IPS DF 19.7 (cell line): ENCODE measurements at regions not wholly inside any gene's neighbourhood (a gene's known extent, or its start where the extent isn't known, plus 50 kb on each side); places are given as distances from the start of the nearest gene placed in this dataset.

Source experiments
- DNase-seq: peaks from one replicate; pipeline ENCODE4 v3.0.0-alpha.2; 2013; ENCODE audit warnings: low read depth, low spot score

DNA sequence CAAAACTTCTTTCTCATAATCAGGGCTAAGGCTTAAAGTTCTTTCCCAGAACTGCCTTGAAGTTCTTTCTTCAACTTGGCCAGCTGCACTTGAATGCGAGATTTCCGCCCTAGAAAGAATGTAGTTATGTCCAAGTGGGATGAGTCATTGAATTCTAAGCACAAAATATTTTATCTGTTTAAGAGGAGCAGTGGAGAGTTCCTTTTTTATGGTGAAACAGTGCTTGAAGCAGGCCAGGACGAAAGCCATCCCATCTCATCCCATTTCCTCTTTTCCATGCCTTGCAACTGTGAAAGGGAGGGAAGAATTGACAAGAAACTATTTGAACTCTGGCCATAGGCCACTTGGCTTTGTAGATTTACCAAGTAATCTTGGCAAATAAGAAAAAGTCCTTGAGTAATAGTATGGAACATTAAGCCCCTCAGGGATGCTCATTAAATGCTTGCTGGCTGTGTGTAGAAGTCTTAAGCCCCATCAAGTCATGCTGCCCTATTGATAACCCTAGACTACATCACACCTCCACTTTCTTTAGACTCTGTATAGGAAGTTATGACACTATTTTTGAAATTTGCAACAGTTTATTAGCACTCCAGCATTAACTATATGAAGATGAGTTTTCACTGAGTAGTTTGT is 174.5 kb downstream of the KCTD12 start:
- no peak for DNase-seq

- no peak for DNase-seq
These were observed 176.4 kb downstream of the KCTD12 start for GRCh38 chr13:76709851-76710250.

DNA sequence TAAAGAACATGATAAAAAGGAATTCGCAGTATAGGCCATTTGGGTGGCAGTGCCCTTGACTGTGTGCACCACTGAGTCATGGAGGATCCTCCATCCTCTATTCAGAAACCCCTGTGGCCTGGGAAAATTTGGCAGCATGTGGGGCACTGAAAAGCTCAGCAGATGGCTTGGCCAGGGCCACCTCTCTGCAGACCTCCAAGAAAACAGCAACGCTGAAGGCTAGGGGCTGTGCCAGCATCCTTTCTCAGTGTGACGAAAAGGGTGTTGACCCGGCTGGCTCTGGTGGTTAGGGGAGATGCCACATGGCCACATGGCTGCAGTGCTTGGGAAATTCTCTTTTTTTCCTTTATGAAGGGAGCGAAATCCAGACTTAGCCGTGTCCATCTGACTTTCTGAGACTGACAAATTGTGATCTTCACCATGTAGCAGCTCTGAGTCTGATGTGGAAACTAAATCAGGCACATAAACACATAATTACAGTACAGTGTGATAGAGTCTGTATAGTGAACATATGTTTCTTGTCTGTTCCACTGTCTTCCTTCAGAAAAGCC is 178.0 kb downstream of the KCTD12 start:
- no peak for DNase-seq

DNA sequence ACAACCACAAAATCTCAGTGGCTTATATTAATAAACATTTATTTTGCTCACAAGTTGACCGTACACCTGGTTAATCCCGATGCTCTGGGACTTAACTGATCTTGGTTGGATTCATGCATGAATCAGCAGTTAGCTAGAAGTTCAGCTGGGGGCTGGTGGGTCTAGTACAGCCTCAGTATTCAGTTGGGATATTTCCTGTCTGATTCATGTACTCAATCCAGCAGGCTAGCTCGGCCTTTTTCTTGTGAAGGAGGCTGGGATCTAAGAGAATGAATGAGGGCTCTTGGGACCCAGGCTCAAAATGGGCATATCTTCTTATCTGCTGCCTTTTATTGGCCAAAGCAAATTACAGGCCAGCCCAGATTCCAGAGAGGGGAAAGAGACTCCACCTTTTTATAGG is 178.8 kb downstream of the KCTD12 start:
- no peak for DNase-seq

DNA sequence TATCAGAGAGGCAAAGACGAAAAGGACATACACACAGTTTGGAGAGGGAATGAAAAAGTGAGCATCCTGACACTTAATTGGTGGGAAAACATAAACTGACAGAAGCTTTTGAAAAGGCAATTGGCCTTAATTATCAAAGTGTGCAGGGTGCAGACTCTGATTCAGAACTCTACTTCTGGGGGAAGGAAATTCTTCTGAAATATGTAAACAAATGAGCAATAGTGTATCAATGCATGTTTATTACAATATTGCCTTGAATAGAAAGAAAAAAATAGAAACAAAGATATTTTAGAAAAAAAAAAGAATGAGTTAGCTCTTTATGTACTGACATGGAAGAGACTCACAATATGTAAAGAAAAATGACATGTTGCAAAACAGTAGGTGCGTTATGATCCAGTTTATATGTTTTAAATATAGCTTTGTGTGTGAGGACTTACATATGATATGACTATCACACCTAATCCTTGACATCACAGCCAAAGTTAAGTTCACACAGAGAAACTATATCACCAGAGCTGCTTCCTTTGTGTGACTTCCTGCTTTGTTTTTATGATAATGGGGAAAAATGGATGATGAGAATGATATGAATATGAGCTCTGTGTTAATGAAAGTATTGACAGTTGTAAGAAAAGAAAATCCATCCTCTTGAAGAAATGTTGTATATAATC is 182.4 kb downstream of the KCTD12 start:
- no peak for DNase-seq

DNA sequence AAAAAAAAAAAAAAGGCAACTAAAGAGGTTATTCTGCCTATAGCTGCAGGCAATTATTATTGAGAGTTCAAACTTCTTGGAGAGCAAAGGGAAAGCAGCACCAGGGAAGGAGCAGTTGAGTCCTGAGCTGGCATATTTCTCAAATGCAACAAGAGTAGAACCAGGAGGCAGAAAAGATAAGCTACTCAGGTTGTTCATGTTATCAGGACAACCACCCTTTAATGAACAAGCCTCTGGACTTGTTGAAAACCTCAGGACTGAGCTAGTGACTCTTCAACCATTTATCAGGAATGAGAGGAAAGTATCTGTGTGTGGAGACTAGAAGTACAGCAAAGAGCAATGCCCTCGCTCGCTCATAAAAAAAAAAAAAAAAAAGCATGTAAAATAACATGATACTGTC is 183.0 kb downstream of the KCTD12 start:
- no peak for DNase-seq

DNA sequence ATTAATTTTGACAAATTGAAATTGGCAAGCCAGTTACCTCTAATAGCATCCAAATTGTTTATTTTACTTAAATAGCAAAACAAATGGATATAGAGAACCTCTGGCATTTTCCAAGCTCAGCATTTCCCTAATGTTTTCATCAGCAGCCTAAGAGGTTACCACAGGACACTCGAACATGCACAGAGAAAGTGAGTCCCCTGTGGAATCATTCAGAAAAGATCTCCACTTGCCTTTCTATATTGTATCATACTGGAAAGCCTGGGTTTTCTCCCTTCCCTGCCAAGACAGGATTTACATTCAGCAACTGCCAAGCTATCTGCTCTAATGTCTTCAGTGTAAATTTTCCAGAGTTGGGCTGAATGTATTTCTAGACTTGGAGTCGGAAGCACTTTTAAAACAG is 188.9 kb downstream of the KCTD12 start:
- no peak for DNase-seq

DNA sequence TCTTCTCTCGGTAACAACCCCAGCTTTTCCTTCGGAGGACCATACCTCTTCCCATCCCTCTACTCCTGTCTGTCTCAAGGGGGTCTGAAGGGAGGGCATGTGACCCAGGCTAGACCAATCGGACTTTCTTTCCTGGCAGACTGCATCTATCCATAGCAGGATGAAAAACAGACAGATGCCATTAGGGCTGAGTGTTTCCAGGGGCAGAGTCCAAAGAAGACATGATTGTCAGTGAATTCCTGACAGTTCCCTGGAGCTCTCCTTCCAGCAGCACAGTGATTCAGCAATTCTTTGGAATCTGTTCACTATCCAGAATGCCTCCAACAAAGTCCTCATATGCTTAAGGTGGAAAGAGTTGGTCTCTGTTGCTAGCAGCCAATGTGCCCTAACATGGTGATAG is 189.8 kb downstream of the KCTD12 start:
- no peak for DNase-seq

DNA sequence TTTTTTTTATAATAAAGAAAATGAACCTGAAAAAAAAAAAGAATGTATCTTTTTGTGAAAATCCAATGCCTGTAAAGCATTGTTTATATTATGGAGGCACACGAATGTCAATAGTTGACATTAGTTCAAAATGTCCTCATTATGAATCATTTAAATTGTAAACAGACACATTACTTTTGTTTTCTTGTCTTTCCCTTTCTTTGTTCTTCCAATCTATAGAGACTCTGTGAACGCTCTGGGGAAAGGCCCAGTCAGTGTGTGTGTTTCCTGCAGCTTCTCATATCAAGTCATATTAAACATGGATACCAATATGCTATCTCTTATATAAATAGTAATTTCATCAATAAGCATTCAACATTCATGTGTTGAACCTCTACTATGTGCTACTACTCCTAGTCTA is 193.1 kb downstream of the KCTD12 start:
- no peak for DNase-seq

DNA sequence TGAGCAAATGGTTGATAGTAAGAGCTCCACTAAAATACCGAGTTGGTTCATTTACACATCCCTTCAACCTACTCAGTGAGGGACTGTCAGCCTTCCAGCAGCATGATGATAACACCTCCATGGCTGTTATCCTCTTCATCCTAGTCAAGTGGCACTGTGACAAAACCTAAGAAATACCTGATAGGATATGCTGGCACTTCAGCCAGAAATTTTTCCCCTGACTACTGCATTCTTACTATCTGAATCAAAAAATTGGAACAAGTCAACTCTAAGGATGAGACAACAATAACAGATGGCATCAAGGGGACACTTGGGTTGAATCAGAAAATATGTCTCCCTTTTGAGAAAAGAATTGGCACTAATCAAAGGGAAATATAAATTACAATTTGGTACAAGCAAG is 193.9 kb downstream of the KCTD12 start:
- DNase-seq = no peak

GRCh38 chr13:76690611-76691010 is 195.6 kb downstream of the KCTD12 start:
- no peak for DNase-seq

GRCh38 chr13:76687467-76687866 is 198.7 kb downstream of the KCTD12 start:
- no peak for DNase-seq

- no peak for DNase-seq
These were observed 200.3 kb downstream of the KCTD12 start for GRCh38 chr13:76685938-76686337.

GRCh38 chr13:76684336-76684735 is 201.9 kb downstream of the KCTD12 start:
- DNase-seq = no peak

DNA sequence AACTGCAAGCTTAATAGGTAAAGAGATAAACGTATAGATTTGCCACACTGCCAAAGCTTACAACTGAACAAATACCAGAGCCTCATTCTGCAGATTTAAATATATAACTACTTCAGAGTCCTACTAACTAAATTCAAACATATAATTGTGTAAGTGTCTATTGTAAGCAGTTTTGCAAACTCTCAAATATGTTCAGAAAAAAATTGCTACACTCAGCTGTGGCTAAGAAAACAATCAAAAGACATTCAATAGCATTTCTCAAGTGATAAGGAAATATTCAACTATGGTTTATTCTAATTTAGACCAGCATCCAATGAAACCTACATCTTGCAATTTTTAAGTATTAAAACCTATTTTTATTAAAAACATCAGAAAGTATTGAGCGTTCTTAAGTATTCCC is 202.4 kb downstream of the KCTD12 start:
- no peak for DNase-seq

DNA sequence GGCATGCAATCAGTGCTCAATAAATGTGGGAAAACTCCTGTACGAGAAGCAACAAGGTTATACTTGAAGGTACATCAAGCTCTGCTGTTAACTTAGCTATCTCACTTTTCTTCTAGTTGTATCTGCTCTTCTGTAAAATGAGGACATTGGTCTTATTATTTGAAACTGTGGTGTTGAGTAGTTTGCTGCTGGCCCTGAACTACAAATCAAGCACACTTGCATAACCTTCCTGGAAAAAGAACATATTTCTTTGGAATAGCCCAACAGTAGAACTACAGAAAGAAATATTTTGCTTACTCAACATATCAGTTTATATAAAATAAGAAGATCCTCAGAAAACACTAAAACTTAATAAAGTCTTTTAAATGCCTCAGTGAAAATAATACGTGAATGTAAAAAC is 203.0 kb downstream of the KCTD12 start:
- DNase-seq = no peak

- no peak for DNase-seq
These were observed 206.1 kb downstream of the KCTD12 start for GRCh38 chr13:76680112-76680511.

- no peak for DNase-seq
These were observed 209.2 kb downstream of the KCTD12 start for GRCh38 chr13:76677043-76677442.

- no peak for DNase-seq
These were observed 213.8 kb downstream of the KCTD12 start for GRCh38 chr13:76672420-76672819.

- no peak for DNase-seq
These were observed 217.5 kb downstream of the KCTD12 start for GRCh38 chr13:76668716-76669115.

DNA sequence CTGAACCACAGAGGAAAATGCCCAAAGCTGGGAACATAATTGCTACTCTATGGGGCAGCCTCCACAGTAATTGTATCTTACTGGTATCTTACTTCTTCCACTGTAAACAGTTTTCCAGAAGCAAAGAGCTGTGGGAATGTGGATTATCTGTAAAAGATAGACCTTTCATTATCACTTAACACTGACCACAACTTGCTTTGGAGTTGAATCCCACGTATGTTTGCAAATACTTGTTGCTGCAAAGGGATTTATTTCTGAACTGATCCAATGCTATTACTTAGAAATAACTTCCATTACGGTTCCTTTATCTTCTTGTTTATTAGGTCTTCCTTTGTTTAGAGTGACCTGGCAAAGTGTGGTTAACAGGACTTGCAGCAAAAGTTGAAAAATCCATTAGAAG is 218.1 kb downstream of the KCTD12 start:
- DNase-seq = no peak

- no peak for DNase-seq
These were observed 218.7 kb downstream of the KCTD12 start for GRCh38 chr13:76667551-76667950.

DNA sequence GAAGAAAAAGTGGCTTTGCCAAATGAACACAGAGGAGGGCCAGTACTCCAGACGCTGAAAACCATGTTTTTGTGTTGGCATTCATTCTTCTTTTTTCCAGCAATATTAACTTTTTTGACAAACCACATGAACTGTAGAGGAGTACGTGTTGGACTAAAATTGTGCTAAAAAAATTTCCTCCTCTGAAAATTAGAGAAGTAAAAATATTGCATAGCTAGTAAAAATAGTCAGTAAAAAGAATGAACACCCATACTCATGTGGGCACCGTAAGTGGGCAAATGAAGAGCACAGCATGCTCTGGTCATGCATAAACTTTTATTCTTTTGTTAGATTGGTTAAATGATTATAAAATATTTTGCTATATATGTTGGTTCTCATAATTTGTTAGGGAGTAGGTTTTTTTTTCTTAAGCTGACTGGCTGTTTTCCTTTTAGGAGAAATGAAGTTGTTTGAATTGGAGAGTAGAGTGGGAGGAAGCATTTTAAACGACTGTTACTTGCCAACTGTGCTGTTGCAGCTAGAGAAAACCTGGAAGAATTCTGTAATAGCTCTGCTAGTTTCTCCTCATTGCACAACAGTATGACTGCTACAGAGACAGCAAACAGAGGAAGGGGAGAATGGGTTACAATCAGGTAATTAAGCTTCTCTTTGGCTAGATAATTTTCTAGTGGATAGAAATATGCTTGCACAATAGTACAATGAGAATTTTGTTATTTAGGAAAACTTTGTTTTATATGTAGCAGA is 222.4 kb downstream of the KCTD12 start:
- DNase-seq = no peak
